ENCODE measurements at regions not wholly inside any gene's neighbourhood (a gene's known extent, or its start where the extent isn't known, plus 50 kb on each side); places are given as distances from the start of the nearest gene placed in this dataset.

DNA sequence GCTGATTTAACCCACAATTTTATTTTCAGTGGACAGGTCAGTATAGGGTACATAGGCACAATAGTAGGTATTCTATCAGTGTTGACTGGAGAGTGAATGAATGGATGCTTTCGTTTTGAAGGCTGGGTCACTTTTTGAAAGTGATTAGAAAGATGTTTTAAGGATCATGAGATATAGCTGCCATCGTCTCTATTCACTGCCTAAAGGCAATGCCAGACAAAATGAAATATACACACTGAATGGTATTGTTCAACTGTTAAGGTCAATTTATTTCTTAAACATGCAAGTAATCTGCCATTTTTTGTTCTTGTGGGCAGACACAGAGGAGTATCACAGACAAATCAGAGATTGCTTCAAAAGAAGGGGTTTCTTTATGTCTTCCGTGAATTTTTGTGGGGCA is 395.3 kb downstream of the VGLL3 start:
- TF ChIP-seq, protein P1, sequence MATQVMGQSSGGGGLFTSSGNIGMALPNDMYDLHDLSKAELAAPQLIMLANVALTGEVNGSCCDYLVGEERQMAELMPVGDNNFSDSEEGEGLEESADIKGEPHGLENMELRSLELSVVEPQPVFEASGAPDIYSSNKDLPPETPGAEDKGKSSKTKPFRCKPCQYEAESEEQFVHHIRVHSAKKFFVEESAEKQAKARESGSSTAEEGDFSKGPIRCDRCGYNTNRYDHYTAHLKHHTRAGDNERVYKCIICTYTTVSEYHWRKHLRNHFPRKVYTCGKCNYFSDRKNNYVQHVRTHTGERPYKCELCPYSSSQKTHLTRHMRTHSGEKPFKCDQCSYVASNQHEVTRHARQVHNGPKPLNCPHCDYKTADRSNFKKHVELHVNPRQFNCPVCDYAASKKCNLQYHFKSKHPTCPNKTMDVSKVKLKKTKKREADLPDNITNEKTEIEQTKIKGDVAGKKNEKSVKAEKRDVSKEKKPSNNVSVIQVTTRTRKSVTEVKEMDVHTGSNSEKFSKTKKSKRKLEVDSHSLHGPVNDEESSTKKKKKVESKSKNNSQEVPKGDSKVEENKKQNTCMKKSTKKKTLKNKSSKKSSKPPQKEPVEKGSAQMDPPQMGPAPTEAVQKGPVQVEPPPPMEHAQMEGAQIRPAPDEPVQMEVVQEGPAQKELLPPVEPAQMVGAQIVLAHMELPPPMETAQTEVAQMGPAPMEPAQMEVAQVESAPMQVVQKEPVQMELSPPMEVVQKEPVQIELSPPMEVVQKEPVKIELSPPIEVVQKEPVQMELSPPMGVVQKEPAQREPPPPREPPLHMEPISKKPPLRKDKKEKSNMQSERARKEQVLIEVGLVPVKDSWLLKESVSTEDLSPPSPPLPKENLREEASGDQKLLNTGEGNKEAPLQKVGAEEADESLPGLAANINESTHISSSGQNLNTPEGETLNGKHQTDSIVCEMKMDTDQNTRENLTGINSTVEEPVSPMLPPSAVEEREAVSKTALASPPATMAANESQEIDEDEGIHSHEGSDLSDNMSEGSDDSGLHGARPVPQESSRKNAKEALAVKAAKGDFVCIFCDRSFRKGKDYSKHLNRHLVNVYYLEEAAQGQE (IDR thresholded peaks at IDR 0.05; ENCODE audit: insufficient read depth in 1 of 2, low read depth in 2 of 2, low read length in 2 of 2): no peak

DNA sequence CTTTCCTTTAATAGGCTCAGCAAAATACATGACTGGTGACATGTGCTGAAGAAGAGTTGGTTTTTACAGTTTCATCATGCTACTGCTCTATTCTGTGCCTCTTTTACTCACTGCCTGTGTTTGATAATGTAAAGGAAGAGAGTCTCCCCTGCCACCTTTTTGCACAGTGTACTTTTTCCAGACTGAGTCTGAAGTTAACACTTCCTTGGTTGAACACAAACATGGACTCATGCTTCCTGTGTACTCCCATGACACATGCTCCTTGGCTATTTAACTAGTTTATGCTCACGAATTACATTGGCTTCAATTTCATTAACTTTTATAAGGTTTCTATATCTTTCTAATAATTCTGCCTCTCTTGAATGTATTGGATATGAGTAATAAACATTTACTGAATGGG is 396.1 kb downstream of the VGLL3 start:
- TF ChIP-seq SIN3A (IDR thresholded peaks at IDR 0.05; ENCODE audit: borderline replicate concordance, insufficient read depth, low read length) (no peak), FOXP2 (optimal IDR thresholded peaks at IDR 0.05; ENCODE audit: borderline replicate concordance, extremely low read depth, extremely low read length, insufficient read depth) (no peak), TAF1 (IDR thresholded peaks at IDR 0.05; ENCODE audit: borderline replicate concordance, insufficient read depth, low read length) (no peak), POLR2AphosphoS5 (IDR thresholded peaks at IDR 0.05; ENCODE audit: low read depth, low read length) (no peak)
- TF ChIP-seq, protein P1 (IDR thresholded peaks at IDR 0.05; ENCODE audit: insufficient read depth in 1 of 2, low read depth in 2 of 2, low read length in 2 of 2): no peak

DNA sequence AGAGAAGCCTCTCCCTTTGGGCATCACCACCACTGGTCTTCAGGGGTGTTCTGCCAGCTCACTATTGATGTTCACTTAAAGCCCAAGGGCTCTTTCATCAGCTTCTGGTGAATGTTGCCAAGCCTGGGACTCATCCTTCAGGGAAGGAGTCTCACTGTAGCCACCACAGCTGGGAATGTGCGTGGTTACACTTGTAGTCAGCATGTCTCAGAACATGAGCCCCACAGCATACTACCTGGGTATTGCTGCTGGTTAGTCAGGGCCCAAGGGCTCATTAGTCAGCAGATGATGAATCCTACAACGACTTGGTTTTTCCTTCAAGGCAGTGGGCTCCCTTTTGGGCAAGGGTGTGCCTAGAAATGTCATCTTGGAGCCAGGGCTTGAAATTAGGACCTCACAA is 412.9 kb downstream of the VGLL3 start:
- TF ChIP-seq POLR2AphosphoS5 (IDR thresholded peaks at IDR 0.05; ENCODE audit: low read depth, low read length): no peak
- TF ChIP-seq, protein P1 (IDR thresholded peaks at IDR 0.05; ENCODE audit: insufficient read depth in 1 of 2, low read depth in 2 of 2, low read length in 2 of 2): no peak
- no peak for TF ChIP-seq FOXP2 (optimal IDR thresholded peaks at IDR 0.05; ENCODE audit: borderline replicate concordance, extremely low read depth, extremely low read length, insufficient read depth)
- TF ChIP-seq SIN3A (IDR thresholded peaks at IDR 0.05; ENCODE audit: borderline replicate concordance, insufficient read depth, low read length): no peak

DNA sequence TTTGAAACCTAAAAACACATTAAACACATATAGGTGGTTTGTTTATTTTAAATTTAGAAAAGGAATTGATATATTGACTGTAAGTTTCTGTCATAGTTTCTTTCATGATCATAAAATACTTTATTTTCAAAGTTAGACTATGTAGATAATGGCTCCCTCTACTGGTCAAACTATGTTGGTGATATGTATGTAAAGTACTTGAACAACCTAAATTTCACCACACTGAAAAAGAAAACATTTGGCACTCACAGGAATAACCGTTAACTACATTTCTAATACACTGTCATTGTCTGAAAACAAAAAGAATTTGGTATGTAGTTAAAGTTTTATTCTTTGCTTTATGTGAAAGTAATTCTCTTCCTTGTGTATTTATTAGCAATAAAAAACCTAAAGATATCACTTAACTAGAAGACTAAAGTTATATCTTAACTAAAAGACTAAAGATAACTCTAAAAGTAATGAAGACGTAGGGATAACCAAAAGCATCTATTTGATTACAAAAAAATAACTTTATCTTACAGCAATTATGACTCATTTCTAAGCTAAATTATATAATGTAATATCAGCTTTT is 427.5 kb downstream of the VGLL3 start:
- TF ChIP-seq TAF1 (IDR thresholded peaks at IDR 0.05; ENCODE audit: borderline replicate concordance, insufficient read depth, low read length) (no peak), FOXP2 (optimal IDR thresholded peaks at IDR 0.05; ENCODE audit: borderline replicate concordance, extremely low read depth, extremely low read length, insufficient read depth) (no peak), POLR2AphosphoS5 (IDR thresholded peaks at IDR 0.05; ENCODE audit: low read depth, low read length) (no peak), SIN3A (IDR thresholded peaks at IDR 0.05; ENCODE audit: borderline replicate concordance, insufficient read depth, low read length) (no peak)
- TF ChIP-seq, protein P1 (IDR thresholded peaks at IDR 0.05; ENCODE audit: insufficient read depth in 1 of 2, low read depth in 2 of 2, low read length in 2 of 2): no peak

DNA sequence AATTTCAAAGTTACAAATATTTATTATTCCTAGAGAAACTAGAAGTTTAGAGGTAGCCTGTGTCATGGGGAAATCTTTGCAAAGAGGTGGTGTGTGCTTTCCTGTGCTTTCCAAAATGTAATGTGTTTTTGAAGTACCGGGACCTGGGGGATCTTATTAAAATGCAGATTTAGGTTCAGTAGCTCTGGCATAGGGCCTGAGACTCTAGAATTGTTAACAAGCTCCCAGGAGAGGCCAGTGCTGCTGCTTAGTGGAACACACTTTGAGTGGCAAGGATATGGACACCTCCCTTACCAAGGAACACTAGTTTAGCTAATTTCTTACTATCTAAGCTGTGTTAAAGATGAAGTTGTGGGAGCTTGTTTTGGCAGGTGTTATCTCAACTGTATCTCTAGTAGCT is 428.9 kb downstream of the VGLL3 start:
- TF ChIP-seq SIN3A (IDR thresholded peaks at IDR 0.05; ENCODE audit: borderline replicate concordance, insufficient read depth, low read length) (no peak), FOXP2 (optimal IDR thresholded peaks at IDR 0.05; ENCODE audit: borderline replicate concordance, extremely low read depth, extremely low read length, insufficient read depth) (no peak), POLR2AphosphoS5 (IDR thresholded peaks at IDR 0.05; ENCODE audit: low read depth, low read length) (no peak), TAF1 (IDR thresholded peaks at IDR 0.05; ENCODE audit: borderline replicate concordance, insufficient read depth, low read length) (no peak)
- TF ChIP-seq, protein P1 (IDR thresholded peaks at IDR 0.05; ENCODE audit: insufficient read depth in 1 of 2, low read depth in 2 of 2, low read length in 2 of 2): no peak
